Cardiac fibroblast (primary cell): ENCODE measurements at regions not wholly inside any gene's neighbourhood (a gene's known extent, or its start where the extent isn't known, plus 50 kb on each side); places are given as distances from the start of the nearest gene placed in this dataset.

ENCODE experiments used
- DNase-seq, 2 donors: peaks; one replicate each; pipeline versions ENCODE4 v3.0.0 to v3.0.0-alpha.2; 2010; ENCODE audit warnings: low read depth in 2 of 2
- H3K4me3 ChIP-seq, 2 donors: replicated peaks in 1 of 2; 1 replicate in 1 of 2; 2 replicates in 1 of 2; pipeline ENCODE4 v1.5.1; 2011; ENCODE audit warnings: low read depth in 2 of 2, low read length in 2 of 2, mild to moderate bottlenecking in 2 of 2, moderate library complexity in 1 of 2
- CTCF ChIP-seq: IDR thresholded peaks from one replicate; pipeline ENCODE4 v1.5.1; 2011; ENCODE audit warnings: low read depth, mild to moderate bottlenecking, low read length, inconsistent platforms

DNA sequence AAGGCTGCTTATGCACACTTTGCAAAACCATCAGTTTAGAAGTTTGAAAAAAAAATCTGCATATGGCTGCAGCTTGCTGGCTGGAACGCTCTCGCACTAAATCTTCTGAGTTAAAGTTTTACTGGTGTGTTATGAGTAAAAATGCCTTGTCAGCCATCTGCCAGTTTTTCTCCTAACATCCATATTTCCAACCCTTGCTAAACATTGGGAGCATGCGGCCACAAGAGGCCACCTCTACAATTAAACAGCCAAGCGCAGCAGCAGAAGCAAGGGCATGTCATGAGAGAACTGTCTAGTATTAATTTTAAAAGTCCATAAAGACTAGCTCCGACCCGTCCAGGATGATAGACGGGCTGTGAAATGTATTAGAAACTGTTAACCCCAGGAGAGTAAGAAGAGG, 248.3 kb downstream of the TSHZ3 start:
- H3K4me3 ChIP-seq: no peak overlapping the region
- no peak for TF ChIP-seq CTCF
- DNase-seq: no peak

DNA sequence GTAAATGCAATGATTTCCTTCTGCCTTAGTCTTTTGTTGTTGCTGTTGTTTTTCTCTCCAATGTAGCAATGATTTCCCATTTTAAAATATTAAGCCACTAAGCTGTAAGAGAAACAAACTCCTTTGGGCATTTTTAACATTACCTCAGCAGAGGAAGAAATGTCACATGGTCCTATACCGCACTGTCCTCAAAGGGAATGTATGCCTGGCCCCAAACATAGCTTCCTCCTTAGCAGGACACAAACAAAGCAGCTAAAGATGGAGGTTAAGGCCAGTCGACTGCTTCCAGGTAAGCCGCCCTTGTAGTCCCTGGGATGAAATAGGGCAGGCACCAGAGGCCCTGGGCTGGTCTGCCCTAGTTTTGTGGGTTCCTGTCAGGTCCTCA, 249.0 kb downstream of the TSHZ3 start:
- no peak for TF ChIP-seq CTCF

DNA sequence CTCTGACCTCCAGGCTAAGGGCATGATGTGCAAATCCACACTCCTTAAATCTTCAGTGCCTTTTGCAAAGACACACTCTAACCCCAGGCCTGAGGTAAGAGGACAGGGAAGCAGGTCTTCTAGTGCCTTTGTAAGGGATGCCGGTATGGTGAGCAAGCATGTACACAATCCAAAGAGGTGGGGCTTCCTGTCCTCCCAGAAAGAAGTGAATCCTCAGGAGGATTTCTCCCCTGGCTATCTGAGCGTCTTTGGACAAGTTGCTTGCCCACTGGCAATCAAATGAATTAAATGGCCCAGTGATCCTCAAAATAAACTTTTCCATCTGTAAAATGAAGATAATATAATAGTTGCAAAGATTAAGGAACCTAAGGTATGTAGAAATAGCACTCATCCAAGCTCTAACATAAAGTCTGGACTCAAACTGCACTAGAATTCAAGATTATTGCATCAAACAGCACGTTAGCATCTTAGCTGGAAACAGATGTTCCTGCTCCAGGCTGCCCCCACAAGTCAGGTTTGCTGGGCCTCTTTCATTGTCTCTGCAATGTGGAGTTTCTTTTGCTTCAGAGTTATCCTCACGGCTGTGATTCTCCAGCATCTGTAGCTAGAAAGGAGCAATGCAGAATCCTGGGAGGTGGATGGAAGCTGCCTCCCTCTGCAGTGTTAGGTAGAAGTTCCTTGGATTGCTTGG, 249.6 kb downstream of the TSHZ3 start:
- H3K4me3 ChIP-seq: no peak overlapping the region
- DNase-seq: peak; percentile 12 to 32

More for the DNA sequence above, 249.0 kb downstream of the TSHZ3 start:
- no peak for DNase-seq
- H3K4me3 ChIP-seq: no peak overlapping the region

GRCh38 chr19:31098836-31099235, 250.4 kb downstream of the TSHZ3 start:
- no peak for TF ChIP-seq CTCF
- DNase-seq: no peak

More for the DNA sequence above, 249.6 kb downstream of the TSHZ3 start:
- no peak for TF ChIP-seq CTCF

DNA sequence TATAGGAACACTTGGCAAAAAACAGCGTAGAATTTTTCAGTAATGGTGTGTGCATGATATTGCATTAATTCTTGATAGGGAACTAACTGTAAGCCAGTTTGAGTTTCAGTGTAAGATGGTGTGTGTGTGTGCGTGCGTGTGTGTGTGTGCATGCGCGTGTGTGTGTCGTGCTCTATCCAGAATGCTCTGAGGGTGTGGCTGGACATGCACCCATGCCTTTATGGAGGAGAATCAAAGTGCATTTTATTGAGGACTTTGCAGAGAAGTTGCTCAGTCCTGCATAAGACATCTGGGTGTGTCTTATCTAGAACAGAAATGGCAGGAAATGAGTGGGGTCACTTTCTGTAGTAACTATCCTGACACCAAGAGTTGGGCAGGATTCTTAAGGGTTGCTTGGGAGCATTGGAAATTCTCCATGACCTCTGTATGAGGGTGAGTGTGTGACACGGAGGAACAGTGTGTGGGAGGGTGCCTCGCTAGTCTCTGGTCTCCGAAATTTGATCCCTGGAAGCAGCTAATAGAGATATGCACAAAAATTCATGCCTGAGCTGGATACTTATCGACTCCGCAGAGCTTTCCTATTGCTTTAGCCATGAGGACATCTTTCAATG, 252.2 kb downstream of the TSHZ3 start:
- no peak overlapping the region for H3K4me3 ChIP-seq
- peak in 1 of 2 donors; percentile 38 for DNase-seq
- no peak for TF ChIP-seq CTCF

More at GRCh38 chr19:31098836-31099235, 250.4 kb downstream of the TSHZ3 start:
- H3K4me3 ChIP-seq: no peak overlapping the region

DNA sequence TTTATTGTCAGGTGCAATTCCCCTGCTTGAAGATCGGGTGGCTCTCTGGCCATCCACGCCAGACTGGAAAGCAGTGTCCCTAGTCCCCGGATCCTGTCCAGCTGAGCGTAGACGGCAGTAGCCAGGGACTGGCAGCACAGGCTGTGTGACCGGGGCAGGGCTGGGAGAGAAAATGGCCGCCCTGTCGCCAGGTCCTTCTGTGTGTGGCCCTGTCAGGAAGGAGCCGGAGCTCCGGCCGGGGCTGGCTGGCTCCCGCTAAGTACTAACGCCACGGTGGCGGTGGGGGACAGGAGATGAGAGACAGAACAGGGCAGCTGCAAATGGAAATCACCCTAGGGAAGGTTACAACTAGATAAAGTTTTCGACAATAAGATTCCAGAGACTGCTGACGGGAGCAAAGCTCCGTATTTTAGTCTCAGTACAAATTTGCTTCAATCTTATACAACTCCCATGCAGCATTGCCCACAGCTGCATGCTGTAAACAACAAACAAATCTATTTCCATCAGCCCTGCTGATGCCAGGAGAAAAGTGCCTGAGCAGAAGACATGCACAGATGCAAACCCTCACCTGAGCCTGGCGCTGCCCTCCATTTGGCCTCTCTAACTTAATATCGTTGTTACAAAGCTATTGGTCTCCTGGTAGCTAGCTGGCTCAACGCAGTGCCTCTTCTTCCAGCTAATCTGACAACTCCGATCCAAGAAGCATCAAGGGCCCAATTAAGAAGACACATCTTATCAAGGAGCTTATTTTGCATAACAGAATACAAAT, 253.0 kb downstream of the TSHZ3 start:
- no peak for DNase-seq
- no peak for TF ChIP-seq CTCF
- H3K4me3 ChIP-seq: no peak overlapping the region
